ENCODE measurements at regions not wholly inside any gene's neighbourhood (a gene's known extent, or its start where the extent isn't known, plus 50 kb on each side); places are given as distances from the start of the nearest gene placed in this dataset.
"Not testable (repeated sequence)": the region's sequence is repeated elsewhere in the genome, so short reads cannot be mapped to it uniquely, and the experiment has no call there.

DNA sequence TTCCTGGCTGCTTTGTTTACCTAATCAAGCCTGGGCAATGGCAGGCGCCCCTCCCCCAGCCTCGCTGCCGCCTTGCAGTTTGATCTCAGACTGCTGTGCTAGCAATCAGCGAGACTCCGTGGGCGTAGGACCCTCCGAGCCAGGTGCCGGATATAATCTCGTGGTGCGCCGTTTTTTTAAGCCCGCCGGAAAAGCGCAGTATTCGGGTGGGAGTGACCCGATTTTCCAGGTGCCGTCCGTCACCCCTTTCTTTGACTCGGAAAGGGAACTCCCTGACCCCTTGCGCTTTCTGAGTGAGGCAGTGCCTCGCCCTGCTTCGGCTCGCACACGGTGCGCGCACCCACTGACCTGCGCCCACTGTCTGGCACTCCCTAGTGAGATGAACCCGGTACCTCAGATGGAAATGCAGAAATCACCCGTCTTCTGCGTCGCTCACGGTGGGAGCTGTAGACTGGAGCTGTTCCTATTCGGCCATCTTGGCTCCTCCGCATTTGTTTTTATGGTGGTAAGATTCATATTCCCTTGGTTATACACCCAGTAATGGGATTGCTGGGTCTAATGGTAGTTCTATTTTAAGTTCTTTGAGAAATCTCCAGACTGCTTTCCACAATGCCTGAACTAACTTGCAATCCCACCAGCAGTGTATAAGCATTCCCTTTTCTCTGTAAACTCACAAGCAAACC is 652.1 kb upstream of the LRFN5 start:
- DNase-seq (ENCODE audit: extremely low read depth in 1 of 2, low read depth in 1 of 2): not testable (repeated sequence)

DNA sequence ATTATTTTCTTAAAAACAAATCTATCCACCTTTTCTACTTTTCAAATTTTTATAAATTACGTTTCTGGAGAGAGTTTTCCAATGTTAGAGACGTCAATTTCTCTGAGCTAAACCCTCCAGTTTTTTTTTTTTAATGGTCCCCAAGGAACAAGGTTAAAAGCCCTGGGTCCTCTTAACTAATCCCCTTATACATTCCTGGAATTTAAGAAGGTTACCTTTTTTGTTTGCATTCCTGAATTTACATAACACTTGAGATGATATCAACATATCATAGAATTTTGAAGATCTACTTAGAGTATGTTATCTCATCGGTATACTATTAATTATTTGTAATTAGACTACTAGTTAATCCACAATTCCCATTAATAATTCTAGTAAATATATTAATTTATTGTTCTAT is 662.2 kb upstream of the LRFN5 start:
- DNase-seq (ENCODE audit: extremely low read depth in 1 of 2, low read depth in 1 of 2): no peak

DNA sequence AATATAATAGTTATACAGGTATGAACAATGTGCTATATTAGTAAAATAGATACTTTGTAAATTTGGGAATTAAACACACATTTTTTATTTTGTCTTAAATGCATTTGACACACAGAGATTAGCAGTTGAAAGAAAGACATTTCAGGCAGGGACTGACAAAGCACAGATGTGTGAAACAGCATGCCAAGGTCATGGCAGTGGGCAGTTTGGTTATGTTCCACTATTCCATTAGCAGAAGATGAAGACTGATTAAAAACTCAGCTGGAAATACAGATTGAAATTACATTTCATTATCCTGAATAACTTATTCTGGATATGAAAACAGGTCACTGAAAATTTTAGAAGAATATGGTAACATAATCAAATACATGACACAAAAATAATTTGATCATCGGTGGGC is 669.8 kb upstream of the LRFN5 start:
- DNase-seq (ENCODE audit: extremely low read depth in 1 of 2, low read depth in 1 of 2): no peak

DNA sequence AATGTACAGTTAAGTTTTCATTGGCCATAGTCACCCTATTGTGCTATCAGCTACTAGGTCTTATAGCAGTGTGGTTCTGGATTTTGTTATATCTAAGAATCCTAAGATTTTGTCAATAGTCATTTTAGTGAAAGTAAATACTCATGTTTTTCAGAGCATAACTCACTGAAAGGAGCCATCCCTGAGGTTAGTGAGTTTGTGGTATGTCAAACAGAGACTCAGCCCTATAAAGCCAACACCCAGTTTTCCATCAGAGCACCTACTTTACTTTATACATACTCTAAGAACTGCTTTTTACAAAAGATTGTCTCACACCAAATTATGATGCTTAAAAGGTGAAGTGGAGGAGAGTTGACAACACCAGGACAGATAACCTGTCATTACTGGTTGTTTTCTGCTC is 686.3 kb upstream of the LRFN5 start:
- DNase-seq (ENCODE audit: extremely low read depth in 1 of 2, low read depth in 1 of 2): no peak

DNA sequence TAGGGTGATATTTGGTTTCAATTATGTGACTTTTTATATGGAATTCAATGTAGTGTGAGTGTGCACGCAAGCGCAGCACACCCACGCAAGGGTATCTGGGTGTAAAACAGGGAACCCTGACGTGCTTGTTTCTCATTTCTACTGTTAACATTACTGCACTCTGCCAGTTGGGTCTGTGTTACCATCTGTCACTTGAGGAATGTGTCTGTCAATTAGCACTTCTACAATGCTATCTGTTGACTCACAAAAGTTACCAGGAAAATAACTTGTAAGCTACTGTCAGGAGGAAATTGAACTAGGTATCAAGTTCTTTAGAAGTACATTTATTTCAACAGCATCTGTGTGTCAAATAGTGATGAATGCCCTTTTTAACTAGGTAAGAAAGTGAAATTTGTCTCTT is 695.5 kb upstream of the LRFN5 start:
- no peak for DNase-seq (ENCODE audit: extremely low read depth in 1 of 2, low read depth in 1 of 2)

DNA sequence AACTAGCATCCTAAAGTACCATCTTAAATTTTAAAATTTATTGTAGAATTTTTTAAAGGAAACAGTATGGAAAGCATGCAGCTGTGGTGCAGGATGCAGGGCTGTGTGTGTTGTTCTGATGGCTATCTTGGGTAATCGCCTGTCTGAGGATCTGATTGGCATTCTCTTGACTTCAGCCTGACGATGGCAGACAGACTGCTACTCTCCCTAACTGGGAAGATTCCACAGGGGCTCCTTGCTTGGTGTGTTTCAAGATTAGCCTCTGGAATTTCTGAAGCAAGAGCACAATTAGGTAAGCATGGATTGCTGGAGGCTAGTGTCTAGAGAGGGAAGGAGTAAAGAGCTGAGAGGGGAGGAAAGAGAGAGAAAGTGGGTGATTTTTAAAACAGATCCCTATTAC is 696.8 kb upstream of the LRFN5 start:
- DNase-seq (ENCODE audit: extremely low read depth in 1 of 2, low read depth in 1 of 2): no peak

DNA sequence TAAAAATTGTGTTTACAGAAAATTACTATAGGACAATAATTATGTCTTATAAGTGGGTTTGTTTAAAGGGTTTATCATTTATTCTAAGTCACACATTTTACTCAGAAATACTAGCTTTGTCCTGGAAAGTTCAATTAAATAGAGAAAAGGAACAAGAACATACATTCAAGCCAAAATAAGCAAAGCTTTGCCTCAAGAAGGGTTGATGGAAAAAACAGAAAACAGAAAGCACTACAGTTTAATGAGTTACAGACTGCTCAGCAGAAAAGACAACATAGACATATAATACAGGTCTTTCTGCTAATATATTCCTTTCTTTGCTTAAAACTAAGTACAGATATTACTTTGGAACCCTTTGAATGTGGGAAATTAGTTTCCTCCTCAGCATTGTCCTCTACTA is 703.0 kb upstream of the LRFN5 start:
- DNase-seq (ENCODE audit: extremely low read depth in 1 of 2, low read depth in 1 of 2): no peak

DNA sequence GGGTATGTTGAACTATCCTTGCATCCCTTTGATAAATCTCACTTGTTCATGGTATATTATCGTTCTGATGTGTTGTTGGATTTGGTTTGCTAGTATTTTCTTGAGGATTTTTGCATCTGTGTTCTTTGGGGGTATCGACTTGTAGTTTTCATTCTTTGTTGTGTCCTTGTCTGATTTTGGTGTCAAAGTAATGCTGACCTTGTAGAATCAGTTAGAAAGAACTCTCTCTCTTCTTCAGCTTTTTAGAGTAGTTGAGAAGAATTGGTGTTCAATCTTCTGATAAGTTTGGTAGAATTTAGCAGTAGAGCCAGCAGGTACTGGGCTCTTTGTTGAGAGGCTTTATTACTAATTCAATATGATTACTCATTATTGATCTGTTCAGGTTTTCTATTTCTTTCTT is 707.2 kb upstream of the LRFN5 start:
- no peak for DNase-seq (ENCODE audit: extremely low read depth in 1 of 2, low read depth in 1 of 2)

DNA sequence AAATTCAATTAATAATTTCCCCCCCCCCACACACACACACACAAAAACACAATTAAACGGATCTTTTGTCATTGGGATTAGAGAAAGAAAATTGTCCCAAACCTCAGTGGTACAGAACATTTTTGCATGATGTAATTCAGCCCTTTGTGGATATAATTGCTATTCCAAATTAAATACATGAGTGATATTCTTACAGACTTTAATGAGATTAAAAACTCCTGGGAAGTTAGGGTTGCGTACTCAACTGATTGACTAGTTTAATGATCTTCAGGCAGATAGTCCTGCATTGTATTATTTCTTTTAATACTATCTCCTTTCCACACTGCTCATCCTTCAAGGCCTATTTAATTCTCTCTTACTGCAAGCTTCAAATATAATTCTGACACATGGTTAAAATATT is 711.8 kb upstream of the LRFN5 start:
- DNase-seq (ENCODE audit: extremely low read depth in 1 of 2, low read depth in 1 of 2): no peak

DNA sequence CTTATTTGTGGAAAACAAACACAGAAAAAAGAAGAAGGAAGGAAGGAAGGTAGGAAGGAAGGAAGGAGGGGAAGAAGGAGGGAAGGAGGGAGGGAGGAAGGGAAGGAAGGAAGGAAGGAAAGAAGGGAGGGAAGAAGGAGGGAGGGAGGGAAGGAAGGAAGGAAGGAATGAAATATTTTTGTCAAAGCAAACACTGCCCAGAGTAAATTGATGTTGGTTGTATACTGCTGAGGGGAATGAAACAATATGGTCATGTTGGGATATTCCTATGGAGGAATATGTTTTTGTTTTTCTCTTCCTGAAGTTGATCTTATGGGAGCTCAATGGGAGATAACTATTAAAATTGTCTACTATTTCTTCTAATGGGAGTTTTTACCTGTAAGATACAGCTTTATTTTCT is 717.5 kb upstream of the LRFN5 start:
- DNase-seq (ENCODE audit: extremely low read depth in 1 of 2, low read depth in 1 of 2): no peak

DNA sequence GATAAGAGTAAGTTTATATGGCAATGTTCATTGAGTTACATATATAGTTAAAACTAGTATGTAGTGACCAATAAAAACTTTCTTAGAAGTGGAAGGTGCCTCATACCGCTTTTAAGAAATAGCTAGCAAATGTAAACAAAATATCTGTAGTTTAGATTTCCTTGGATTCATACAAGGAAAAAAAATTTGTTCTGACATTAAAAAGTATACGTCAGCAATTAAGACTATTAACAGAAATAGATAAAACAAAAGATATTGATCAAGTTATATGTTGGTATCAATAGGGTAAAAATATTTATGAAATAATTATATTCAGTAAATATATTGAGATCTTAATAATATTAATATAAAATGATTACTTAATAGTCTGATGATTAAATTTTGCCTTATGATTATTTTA is 718.8 kb upstream of the LRFN5 start:
- no peak for DNase-seq (ENCODE audit: extremely low read depth in 1 of 2, low read depth in 1 of 2)

DNA sequence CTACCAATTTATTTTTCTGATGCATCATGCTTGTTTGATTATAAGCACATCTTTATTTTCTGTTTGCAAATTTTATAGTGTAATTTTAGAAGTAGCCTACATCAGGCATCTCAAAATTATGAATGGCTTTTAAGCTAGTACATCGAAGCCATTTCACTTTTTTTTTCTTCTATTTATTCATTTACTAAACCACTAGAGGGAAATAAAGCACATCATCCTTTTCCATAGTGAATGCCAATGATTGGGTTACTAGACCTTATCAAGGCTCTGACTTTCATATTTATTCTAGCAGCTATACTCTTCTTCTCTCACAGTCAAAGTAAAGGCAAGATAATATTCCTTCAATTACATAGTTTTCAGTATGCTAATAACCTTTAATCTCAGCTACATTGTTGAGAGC is 736.4 kb upstream of the LRFN5 start:
- DNase-seq (ENCODE audit: extremely low read depth in 1 of 2, low read depth in 1 of 2): no peak

DNA sequence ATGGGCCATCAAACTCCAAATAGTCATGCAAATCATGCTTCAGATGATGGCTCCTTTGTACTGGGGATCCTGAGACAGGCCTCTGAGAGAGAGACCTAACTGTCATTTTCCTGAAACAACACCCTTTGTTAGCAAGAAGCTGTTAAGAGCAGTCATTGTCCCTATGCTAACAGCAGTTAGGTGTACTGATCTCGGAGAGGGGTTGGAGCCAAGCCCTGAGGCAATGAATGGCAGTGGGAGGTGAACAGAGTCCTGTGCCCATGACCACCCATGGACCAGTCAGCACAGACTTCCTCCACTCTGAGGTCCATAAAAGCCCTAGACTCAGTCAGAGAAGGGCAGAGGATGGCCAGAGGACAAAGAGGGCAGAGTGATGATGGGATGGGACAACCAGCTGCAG is 747.6 kb upstream of the LRFN5 start:
- DNase-seq (ENCODE audit: extremely low read depth in 1 of 2, low read depth in 1 of 2): no peak

DNA sequence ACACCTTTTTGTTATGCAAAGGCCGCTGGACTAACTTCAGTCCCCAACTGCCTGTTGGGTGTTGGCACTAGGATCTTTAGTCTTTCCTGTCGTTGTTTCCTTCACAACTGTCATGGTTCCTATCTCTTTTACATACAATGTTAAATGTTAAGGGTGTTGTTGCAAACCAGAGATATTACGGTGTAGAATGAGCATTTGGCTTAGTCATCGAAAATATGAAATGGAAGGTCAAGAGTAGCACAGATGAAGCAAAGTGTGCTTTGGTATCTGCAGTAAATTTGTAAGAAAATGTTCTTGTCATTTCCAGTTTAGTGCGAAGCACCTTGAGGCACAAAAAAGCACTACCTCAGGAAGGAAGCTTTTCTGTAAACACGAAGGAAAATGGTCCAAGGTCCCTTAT is 751.3 kb upstream of the LRFN5 start:
- DNase-seq (ENCODE audit: extremely low read depth in 1 of 2, low read depth in 1 of 2): no peak

DNA sequence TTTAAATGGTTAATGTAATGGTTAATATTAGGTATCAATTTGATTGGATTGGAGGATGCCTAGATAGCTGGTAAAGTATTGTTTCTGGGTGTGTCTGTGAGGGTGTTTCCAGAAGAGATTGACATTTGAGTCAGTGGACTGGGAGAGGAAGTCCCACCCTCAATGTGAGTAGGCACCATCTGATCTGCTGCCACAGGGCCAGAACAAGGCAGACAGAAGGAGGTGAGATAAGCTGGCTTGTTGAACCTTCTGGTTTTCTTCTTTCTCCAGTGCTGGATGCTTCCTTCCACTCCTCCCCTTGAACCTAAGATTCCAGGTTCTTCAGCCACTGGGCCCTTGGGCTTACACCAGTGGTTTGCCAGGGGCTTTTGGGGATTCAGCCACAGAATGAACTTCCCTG is 756.5 kb upstream of the LRFN5 start:
- no peak for DNase-seq (ENCODE audit: extremely low read depth in 1 of 2, low read depth in 1 of 2)

DNA sequence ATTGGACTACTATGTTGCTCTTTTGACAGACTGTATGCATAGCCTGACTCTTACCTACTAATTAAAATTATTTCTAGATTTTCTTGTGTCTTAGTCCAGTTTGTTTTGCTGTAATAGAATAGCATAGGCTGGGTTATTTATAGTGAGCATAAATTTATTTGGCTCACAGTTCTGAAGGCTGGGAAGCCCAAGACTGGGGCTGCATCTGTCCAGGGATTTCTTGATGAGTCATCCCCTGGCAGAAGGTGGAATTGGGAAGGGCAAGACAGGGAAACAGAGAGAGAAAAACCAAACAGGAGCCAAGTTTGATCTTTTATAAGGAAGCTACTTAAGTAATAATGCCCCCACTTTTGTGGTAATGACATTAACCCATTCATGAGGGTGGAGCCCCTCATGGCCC is 759.2 kb upstream of the LRFN5 start:
- no peak for DNase-seq (ENCODE audit: extremely low read depth in 1 of 2, low read depth in 1 of 2)

DNA sequence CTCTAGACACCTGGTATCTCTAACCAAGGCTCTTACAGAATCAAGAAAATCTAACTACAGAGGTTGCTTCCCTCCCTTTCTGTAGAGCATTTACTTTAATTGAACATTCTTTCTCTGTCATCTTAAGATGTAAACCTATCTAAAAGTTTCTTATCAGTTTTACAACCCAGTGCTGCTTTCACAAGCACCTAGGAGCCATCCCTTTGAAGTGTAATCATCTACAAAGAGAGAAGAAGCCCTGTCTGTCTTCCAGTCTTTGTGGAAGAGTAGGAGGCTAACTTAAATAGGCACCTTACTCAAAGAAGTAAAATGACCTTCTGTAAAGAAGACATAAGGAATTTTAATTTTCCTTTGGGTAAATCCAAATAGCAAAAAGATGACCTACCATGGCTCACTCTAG is 763.9 kb upstream of the LRFN5 start:
- DNase-seq (ENCODE audit: extremely low read depth in 1 of 2, low read depth in 1 of 2): no peak

DNA sequence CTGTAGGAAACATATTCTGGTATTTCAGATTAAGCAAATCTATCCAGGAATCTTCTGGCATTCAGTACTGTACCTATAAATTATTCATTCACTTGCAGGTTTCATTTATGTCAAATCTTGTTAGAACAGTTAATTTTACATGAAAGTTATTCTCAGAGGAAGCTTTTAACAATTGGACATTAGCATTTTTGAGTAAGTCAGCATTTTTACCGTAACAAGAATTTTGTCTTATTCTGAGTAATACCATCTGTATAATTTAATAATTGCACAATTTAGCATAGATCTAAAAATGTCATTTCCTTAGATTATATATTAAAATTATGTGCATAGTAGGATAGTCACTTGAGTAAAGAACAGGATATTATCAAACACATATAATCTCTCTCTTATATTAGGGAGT is 764.8 kb upstream of the LRFN5 start:
- no peak for DNase-seq (ENCODE audit: extremely low read depth in 1 of 2, low read depth in 1 of 2)

DNA sequence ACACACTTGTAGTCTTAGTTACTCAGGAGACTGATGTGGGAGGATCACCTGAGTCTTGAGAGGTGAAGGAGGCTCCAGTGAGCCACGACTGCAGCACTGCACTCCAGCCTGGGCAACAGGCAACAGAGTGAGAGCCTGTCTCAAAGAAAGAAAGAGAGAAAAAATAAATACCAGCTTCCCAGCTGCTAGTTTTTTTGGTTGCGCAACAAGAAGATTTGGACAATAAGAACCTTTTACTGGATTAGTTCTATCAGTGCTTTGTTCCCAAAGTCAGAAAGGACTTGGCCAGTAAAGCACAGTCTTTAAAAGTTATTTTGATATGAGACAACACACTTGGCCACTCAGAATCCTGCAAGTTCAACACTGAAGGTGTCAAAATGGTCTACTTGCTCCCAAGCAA is 768.1 kb upstream of the LRFN5 start:
- no peak for DNase-seq (ENCODE audit: extremely low read depth in 1 of 2, low read depth in 1 of 2)

DNA sequence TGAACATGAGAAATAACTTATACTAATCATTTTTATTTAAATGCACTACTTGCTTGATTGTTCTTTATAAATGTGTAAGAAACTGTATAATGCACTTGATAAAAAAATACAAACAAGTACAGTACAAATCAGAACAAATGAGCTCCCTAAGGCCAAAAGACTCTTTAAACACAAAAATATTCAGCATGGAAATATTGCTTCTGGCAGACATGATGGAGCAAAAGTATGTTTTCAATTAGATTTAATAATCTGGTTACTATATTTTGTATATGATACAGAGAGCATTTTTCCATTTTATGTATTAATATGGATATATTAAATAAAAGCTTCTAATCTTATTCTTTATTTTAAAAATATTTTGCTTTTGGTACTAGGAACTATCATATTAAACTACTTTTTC is 800.2 kb upstream of the LRFN5 start:
- DNase-seq (ENCODE audit: extremely low read depth in 1 of 2, low read depth in 1 of 2): no peak

DNA sequence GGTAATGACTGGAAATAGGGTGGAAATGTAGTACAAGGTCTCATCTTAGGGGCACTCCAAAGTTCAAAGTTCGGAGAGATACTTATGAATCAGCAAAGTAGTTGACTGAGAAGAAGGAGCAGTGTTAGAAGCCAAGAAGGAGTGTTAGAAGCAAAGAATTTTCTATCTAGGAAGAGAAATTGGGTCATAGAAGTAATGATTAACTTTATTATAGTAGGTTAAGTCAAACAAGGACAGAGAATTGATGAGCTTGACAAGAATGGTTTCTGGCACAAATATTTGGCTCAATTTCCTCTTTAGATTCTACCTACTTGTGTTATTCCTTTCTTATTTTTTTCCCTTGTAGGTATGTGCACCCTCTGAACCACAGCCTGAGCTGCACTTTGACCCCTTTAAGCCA is 810.5 kb upstream of the LRFN5 start:
- DNase-seq (ENCODE audit: extremely low read depth in 1 of 2, low read depth in 1 of 2): no peak

DNA sequence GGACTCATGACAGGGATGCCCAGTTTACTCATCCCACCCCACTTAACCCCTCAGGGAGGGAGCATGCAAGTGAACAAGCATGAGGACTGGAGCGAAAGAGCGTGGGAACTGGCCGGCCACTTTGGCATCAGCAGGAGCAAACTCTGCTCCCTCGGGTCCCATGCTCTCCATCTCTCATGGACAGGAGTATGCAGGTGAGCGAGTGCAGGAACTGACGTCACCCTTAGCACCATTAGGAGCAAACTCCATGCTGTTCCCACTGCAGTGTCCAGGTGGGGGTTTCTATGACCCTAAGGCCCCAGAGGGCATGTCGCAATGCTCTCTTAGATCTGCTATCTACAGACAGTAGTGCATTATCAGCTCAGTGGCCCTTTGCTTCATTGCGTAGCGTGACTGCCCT is 821.8 kb upstream of the LRFN5 start:
- no peak for DNase-seq (ENCODE audit: extremely low read depth in 1 of 2, low read depth in 1 of 2)

DNA sequence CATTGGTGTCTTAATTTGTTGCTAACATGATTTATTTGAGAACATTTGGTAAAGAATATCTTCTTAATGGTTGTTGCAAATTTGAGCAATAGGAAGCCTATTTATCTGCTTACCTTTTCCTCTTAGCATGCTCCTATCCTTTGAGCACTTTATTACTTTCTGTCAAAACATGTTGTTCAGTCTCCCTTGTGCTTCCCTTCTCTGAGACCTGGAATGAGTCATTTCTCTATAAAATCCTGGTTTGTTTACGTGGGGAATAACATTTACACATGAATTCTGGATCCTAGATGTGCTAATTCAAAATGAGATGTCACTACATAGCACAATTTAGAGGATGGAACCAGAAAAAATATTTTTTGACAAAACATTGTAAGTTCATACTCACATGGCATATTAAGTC is 844.0 kb upstream of the LRFN5 start:
- no peak for DNase-seq (ENCODE audit: extremely low read depth in 1 of 2, low read depth in 1 of 2)

DNA sequence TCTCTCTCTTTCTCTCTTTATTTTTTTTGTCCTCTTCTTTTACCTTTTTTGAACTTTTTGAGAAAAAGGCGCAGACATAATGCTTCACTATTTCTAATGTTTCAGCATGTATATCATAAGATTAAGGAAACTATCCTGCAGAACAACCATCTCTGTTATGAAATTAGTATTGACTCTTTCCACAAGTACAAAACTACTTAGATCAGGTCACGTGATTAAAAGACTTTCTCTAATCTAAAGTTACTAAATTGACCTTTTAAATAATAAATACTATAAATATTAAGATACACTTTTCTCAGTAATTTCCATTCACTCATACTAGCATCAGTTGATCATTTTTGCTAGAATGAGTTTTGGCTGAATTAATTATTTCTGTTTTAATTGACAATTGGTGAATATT is 844.5 kb upstream of the LRFN5 start:
- DNase-seq (ENCODE audit: extremely low read depth in 1 of 2, low read depth in 1 of 2): no peak
